HEK293 (cell line): ENCODE measurements at regions not wholly inside any gene's neighbourhood (a gene's known extent, or its start where the extent isn't known, plus 50 kb on each side); places are given as distances from the start of the nearest gene placed in this dataset.

ENCODE experiments used
- CTCF ChIP-seq: fragments of 450-650 bp; formaldehyde crosslinking; IDR thresholded peaks from 2 replicates; pipeline ENCODE4 v1.5.1; 2016; ENCODE audit warnings: missing biosample characterization, missing genetic modification characterization
- GLI4 ChIP-seq: fragments of 450-650 bp; formaldehyde crosslinking; IDR thresholded peaks from 2 replicates; pipeline ENCODE4 v1.5.1; 2016; ENCODE audit warnings: missing biosample characterization, missing genetic modification characterization

GRCh38 chrX:92232182-92232581 lies 453.0 kb downstream of the PCDH11X start:
- TF ChIP-seq GLI4 (tag by site-specific recombination) = no peak
- no peak for TF ChIP-seq CTCF (tag by site-specific recombination)
